GM18505 (cell line): ENCODE measurements at regions not wholly inside any gene's neighbourhood (a gene's known extent, or its start where the extent isn't known, plus 50 kb on each side); places are given as distances from the start of the nearest gene placed in this dataset.
"Not testable (repeated sequence)": the region's sequence is repeated elsewhere in the genome, so short reads cannot be mapped to it uniquely, and the experiment has no call there.

Experiments used
- ATAC-seq: cut with Tn5 transposase; IDR thresholded peaks from one replicate; pipeline ENCODE4 v1.9.1; 2021; ENCODE audit not compliant: unreplicated experiment
- POLR2A ChIP-seq: IDR thresholded peaks from 4 replicates; pipeline ENCODE4 v1.6.1; 2011; ENCODE audit warnings: borderline replicate concordance; ENCODE audit not compliant: insufficient read depth, insufficient read length; ENCODE audit errors: extremely low read depth

- ATAC-seq: no peak
- TF ChIP-seq POLR2A: no peak
Measured at GRCh38 chr13:74731731-74732130, 597.5 kb upstream of the KLF12 start.

- ATAC-seq: no peak
- TF ChIP-seq POLR2A: no peak
Measured at GRCh38 chr13:74730556-74731331, 596.5 kb upstream of the KLF12 start.

GRCh38 chr13:74726206-74726605, 592.0 kb upstream of the KLF12 start:
- ATAC-seq: no peak
- TF ChIP-seq POLR2A: no peak

GRCh38 chr13:74718232-74718842, 584.1 kb upstream of the KLF12 start:
- not testable (repeated sequence) for ATAC-seq

GRCh38 chr13:74715718-74716117, 581.5 kb upstream of the KLF12 start:
- no peak for ATAC-seq
- no peak for TF ChIP-seq POLR2A

- no peak for ATAC-seq
- no peak for TF ChIP-seq POLR2A
Measured at GRCh38 chr13:74710006-74710405, 575.8 kb upstream of the KLF12 start.

GRCh38 chr13:74709226-74709625, 575.0 kb upstream of the KLF12 start:
- no peak for TF ChIP-seq POLR2A
- no peak for ATAC-seq

GRCh38 chr13:74708629-74709028, 574.4 kb upstream of the KLF12 start:
- no peak for ATAC-seq
- TF ChIP-seq POLR2A: no peak

GRCh38 chr13:74707291-74707690, 573.1 kb upstream of the KLF12 start:
- no peak for ATAC-seq
- no peak for TF ChIP-seq POLR2A

- no peak for TF ChIP-seq POLR2A
- ATAC-seq: no peak
Measured at GRCh38 chr13:74706801-74707200, 572.6 kb upstream of the KLF12 start.

- TF ChIP-seq POLR2A: no peak
- no peak for ATAC-seq
Measured at GRCh38 chr13:74705438-74705837, 571.2 kb upstream of the KLF12 start.

- no peak for TF ChIP-seq POLR2A
- no peak for ATAC-seq
Measured at GRCh38 chr13:74703855-74704387, 569.7 kb upstream of the KLF12 start.

- TF ChIP-seq POLR2A: no peak
- ATAC-seq: no peak
Measured at GRCh38 chr13:74696148-74696922, 562.1 kb upstream of the KLF12 start.

GRCh38 chr13:74695021-74695800, 561.0 kb upstream of the KLF12 start:
- no peak for ATAC-seq
- no peak for TF ChIP-seq POLR2A
